Mucosa of rectum (tissue), 2 donors: ENCODE measurements at regions not wholly inside any gene's neighbourhood (a gene's known extent, or its start where the extent isn't known, plus 50 kb on each side); places are given as distances from the start of the nearest gene placed in this dataset.

ENCODE experiments used
- H3K27ac ChIP-seq, 2 donors: one replicate each; pipeline ENCODE4 v1.7.0; 2013; ENCODE audit warnings: inconsistent platforms in 2 of 2, low read depth in 2 of 2, low read length in 2 of 2
- H3K27me3 ChIP-seq, 2 donors: one replicate each; pipeline ENCODE4 v1.7.0; 2013; ENCODE audit warnings: low read length in 2 of 2; ENCODE audit not compliant: control insufficient read depth in 2 of 2, insufficient read depth in 2 of 2
- H3K36me3 ChIP-seq, 2 donors: one replicate each; pipeline ENCODE4 v1.7.0; 2013; ENCODE audit warnings: low read length in 2 of 2; ENCODE audit not compliant: control insufficient read depth in 2 of 2, insufficient read depth in 2 of 2
- H3K4me1 ChIP-seq, 2 donors: one replicate each; pipeline ENCODE4 v1.7.0; 2013; ENCODE audit warnings: low read length in 2 of 2, mild to moderate bottlenecking in 1 of 2; ENCODE audit not compliant: control insufficient read depth in 2 of 2, insufficient read depth in 2 of 2
- H3K4me3 ChIP-seq, 2 donors: one replicate each; pipeline ENCODE4 v1.7.0; 2013; ENCODE audit warnings: low read length in 2 of 2
- H3K9ac ChIP-seq, 2 donors: one replicate each; pipeline ENCODE4 v1.7.0; 2013; ENCODE audit warnings: low read length in 2 of 2, low read depth in 1 of 2, mild to moderate bottlenecking in 1 of 2
- H3K9me3 ChIP-seq, 2 donors: one replicate each; pipeline ENCODE4 v1.7.0; 2013; ENCODE audit warnings: low read length in 2 of 2; ENCODE audit not compliant: control insufficient read depth in 2 of 2
- donor health status: healthy.
- donor health status: Normal muscosa, but diverticular disease.

DNA sequence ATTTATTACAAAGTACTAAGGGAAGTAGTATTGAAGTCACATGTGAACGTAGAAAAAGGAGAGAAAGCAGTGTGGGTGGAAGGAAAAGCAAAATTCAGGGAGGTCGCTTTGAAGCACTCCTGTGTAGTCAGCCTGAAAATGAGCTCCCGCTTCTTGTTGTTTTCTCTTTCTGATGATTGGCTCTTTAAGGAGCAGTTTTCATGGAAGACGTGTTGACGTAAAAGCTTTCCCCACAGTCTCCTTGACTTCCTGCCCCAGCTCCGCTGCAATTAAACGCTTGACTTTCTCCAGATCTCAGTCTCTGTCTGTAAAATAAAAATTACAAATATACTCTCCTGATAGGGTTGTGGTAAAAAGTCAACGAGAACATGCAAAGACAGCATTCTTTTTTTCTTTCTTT, 661.5 kb upstream of the ZP4 start:
- H3K27ac ChIP-seq, result no peak overlapping the region
- no peak overlapping the region for H3K9ac ChIP-seq
- H3K4me3 ChIP-seq, result no peak overlapping the region
- no peaks in the 10 kb centered on the region for H3K27me3 ChIP-seq
- no peaks in the 10 kb centered on the region for H3K9me3 ChIP-seq
- H3K36me3 ChIP-seq, result no peaks in the 10 kb centered on the region
- no peaks in the 10 kb centered on the region for H3K4me1 ChIP-seq

DNA sequence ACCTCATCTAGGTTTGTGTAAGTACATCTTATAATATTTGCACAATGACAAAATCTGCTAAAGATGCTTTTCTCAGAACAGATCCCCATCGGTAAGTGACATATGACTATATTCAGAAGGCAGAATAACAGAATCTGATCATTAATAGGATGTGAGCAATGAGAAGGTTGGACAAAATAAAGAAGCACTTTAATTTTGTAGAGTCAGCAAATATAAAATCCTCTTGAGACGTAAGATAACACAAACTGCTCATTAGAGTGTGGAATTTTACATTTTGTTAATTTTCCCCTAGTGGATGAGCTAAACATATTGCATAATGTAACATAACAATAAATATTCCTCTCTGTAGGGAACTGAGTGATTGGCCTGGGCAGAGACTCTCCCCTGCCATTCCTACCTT, 658.4 kb upstream of the ZP4 start:
- Histone ChIP-seq H3K36me3 (no peaks in the 10 kb centered on the region), H3K9me3 (no peaks in the 10 kb centered on the region), H3K9ac (no peak overlapping the region), H3K27ac (no peak overlapping the region), H3K4me1 (no peaks in the 10 kb centered on the region), H3K4me3 (no peak overlapping the region), H3K27me3 (no peaks in the 10 kb centered on the region)

DNA sequence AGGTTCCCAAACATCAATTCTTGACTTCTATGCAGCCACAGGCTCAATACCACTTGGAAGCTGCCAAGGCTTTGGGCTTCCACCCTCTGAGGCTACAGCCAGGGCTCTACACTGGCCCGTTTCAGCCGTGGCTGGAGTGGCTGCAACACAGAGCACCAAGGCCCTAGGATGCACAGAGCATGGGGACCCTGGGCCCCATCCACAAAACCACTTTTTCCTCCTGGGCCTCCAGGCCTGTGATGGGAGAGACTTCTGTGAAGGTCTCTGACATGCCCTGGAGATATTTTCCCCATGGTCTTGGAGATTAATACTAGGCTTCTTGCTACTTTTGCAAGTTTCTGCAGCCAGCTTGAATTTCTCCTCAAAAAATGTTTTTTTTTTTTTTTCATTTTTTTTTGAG, 655.4 kb upstream of the ZP4 start:
- H3K27me3 ChIP-seq, result no peaks in the 10 kb centered on the region
- H3K4me1 ChIP-seq, result no peaks in the 10 kb centered on the region
- H3K9ac ChIP-seq, result no peak overlapping the region
- no peak overlapping the region for H3K4me3 ChIP-seq
- H3K27ac ChIP-seq, result no peak overlapping the region
- no peaks in the 10 kb centered on the region for H3K9me3 ChIP-seq
- H3K36me3 ChIP-seq, result no peaks in the 10 kb centered on the region

DNA sequence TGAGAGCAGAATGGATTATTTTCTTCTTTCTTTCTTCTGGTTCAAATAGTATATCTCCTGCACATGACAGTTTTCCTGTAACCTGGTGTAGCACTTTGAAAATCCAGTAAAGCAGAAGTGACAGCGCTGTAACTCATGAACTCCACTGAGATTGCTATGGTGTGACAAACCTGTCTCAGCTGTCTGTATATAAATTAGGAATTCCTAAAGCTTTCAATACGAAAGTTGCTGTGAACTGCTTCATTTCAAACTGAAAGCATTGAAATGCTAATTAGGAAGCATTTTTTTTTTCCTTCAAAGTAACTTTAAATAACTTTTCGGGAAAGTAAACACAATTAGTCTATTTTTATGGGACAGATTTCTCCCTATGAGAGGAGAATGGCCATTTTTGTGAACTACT, 646.9 kb upstream of the ZP4 start:
- no peaks in the 10 kb centered on the region for H3K4me1 ChIP-seq
- no peaks in the 10 kb centered on the region for H3K36me3 ChIP-seq
- H3K27me3 ChIP-seq, result no peaks in the 10 kb centered on the region
- H3K27ac ChIP-seq, result no peak overlapping the region
- H3K9ac ChIP-seq, result no peak overlapping the region
- H3K9me3 ChIP-seq, result no peaks in the 10 kb centered on the region
- no peak overlapping the region for H3K4me3 ChIP-seq

DNA sequence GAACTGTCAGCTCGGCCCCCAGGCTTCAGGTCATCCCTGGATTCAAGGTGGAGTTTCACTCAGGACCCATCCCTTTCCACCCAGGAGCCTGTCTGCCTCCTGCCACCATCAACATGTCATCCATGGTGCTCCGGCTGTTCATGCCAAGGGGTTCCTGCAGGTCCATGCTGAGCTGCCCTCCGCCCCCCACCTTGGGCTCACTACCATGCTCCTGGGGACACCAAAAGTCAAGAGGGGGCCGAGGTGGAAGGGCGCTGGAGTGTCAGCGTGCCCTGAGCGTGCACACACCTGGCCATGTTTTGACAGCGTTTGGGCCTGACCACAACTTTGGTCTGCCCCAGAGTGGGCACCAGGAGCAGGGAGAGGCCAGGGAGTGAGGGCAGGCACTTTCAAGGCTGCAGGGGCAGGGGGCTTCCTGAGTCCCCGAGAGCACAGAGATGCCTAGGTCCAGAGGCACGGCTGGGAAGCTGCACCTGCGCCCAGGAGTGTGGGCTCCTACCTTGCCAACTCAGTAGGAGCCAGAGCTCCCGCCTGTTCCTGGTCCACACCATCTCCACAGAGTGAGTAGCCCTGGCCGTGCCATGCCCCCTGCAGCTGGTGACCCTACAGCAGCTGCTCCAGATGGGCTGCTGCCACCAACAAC, 639.6 kb upstream of the ZP4 start:
- no peaks in the 10 kb centered on the region for H3K9me3 ChIP-seq
- no peak overlapping the region for H3K4me3 ChIP-seq
- H3K36me3 ChIP-seq, result no peaks in the 10 kb centered on the region
- no peak overlapping the region for H3K27ac ChIP-seq
- H3K27me3 ChIP-seq, result no peaks in the 10 kb centered on the region
- H3K4me1 ChIP-seq, result no peaks in the 10 kb centered on the region
- H3K9ac ChIP-seq, result no peak overlapping the region

DNA sequence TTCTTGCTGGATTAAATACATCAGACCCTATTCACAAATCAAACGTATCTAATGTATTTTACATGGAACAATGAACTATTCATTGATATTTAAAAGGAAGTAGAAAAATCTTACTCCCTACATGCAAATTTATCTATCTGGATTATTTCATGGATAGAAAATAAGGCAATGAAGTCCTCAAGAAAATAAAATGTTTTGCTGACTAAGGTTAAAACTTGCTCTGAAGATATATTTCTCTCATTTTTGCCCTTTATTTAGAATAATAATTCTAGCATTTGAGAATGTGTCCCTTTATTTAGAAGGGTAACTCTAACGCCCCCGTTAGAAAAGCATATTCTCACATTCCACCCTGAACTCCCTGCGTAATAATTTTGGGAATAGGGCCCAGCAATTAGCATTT, 627.0 kb upstream of the ZP4 start:
- Histone ChIP-seq H3K9ac (no peak overlapping the region), H3K27me3 (no peaks in the 10 kb centered on the region), H3K27ac (no peak overlapping the region), H3K9me3 (peaks cover 3 to 5% of the 10 kb centered on the region in 2 donors), H3K36me3 (no peaks in the 10 kb centered on the region), H3K4me1 (no peaks in the 10 kb centered on the region), H3K4me3 (no peak overlapping the region)

DNA sequence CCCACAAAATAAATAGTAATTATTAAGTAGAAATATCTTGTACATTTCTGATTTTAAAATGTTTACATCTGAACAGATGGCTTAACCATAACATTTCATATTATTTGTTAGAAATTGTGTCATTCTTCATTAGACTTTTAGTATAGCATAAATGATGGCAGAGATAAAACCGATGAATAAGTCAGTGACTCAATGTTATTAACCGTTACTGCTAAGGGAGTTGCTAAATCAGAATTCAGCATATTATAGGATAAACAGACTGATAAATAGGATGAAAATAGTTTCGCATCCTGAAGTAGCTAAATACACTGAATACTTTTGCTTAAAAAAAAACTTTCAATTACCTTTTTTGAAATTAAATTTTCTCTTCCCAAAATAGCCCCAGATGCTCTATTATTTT, 610.6 kb upstream of the ZP4 start:
- H3K27ac ChIP-seq, result no peak overlapping the region
- no peaks in the 10 kb centered on the region for H3K4me1 ChIP-seq
- H3K4me3 ChIP-seq, result no peak overlapping the region
- no peak overlapping the region for H3K9ac ChIP-seq
- no peaks in the 10 kb centered on the region for H3K36me3 ChIP-seq
- no peaks in the 10 kb centered on the region for H3K27me3 ChIP-seq
- H3K9me3 ChIP-seq, result no peaks in the 10 kb centered on the region

DNA sequence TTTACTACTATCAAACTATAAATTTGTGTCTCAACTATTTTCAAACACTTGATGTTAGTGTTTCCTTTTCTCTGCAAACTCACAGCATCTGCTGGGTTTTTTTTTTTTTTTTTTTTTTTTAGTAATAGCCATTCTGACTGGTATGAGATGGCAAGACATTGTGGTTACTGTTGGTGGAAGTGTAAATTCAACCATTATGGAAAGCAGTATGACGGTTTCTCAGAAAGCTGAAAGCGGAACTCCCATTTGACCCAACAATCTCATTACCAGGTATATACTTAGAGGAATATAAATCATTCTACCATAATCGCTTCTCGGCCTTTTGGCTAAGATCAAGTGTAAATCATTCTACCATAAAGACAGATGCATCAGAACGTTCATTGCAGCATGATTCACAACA, 608.3 kb upstream of the ZP4 start:
- Histone ChIP-seq H3K4me1 (no peaks in the 10 kb centered on the region), H3K36me3 (no peaks in the 10 kb centered on the region), H3K27ac (no peak overlapping the region), H3K27me3 (no peaks in the 10 kb centered on the region), H3K9me3 (no peaks in the 10 kb centered on the region), H3K4me3 (no peak overlapping the region), H3K9ac (no peak overlapping the region)

DNA sequence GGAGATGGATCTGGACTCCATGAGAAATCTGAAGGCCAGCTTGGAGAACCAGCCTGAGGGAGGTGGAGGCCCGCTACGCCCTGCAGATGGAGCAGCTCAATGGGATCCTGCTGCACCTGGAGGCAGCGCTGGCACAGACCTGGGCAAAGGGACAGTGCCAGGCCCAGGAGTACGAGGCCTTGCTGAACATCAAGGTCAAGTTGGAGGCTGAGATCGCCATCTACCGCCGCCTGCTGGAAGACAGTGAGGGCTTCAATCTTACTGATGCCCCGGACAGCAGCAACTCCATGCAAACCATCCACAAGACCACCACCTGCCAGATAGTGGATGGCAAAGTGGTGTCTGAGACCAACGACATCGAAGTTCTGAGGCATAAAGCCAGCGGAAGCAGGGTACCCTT, 601.5 kb upstream of the ZP4 start:
- Histone ChIP-seq H3K36me3 (no peaks in the 10 kb centered on the region), H3K27ac (no peak overlapping the region)

DNA sequence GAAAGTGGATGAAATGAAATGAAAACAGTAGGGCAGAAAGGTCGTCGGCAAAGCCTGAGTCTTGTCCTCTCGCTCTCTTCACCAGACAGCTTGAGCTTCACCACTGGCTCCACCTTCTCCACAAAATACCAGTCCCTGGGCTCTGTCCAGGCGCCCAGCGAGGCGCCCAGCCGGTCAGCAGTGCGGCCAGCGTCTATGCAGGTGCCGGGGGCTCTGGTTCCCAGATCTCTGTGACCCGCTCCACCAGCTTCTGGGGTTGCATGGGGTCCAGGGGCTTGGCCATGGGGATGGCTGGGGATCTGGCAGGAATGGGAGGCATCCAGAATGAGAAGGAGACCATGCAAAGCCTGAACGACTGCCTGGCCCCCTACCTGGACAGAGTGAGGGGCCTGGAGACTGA, 600.5 kb upstream of the ZP4 start:
- no peak overlapping the region for H3K4me3 ChIP-seq
- H3K9me3 ChIP-seq, result no peaks in the 10 kb centered on the region
- H3K9ac ChIP-seq, result no peak overlapping the region
- H3K27ac ChIP-seq, result no peak overlapping the region
- H3K4me1 ChIP-seq, result no peaks in the 10 kb centered on the region
- no peaks in the 10 kb centered on the region for H3K36me3 ChIP-seq
- H3K27me3 ChIP-seq, result no peaks in the 10 kb centered on the region

More for the DNA sequence above, 601.5 kb upstream of the ZP4 start:
- no peaks in the 10 kb centered on the region for H3K9me3 ChIP-seq
- H3K4me1 ChIP-seq, result no peaks in the 10 kb centered on the region
- H3K27me3 ChIP-seq, result no peaks in the 10 kb centered on the region
- no peak overlapping the region for H3K9ac ChIP-seq
- no peak overlapping the region for H3K4me3 ChIP-seq

DNA sequence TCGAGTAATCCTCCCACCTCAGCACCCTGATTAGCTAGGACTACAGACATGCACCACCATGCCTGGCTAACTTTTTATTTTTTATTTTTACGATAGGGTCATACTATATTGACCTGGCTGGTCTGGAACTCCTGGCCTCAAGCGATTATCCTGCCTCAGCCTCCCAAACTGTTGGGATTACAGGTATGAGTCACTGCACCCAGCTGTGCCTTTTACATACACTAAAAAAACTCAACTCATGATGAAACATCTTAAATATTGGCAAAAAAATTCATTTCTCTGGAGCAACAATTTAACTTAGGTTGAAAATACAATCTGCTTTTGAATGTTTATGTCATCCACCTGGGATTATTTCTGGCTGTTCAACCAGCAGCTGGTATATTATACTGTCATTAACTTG, 598.3 kb upstream of the ZP4 start:
- no peak overlapping the region for H3K9ac ChIP-seq
- no peaks in the 10 kb centered on the region for H3K4me1 ChIP-seq
- no peaks in the 10 kb centered on the region for H3K27me3 ChIP-seq
- H3K36me3 ChIP-seq, result no peaks in the 10 kb centered on the region
- H3K27ac ChIP-seq, result no peak overlapping the region
- H3K4me3 ChIP-seq, result no peak overlapping the region
- no peaks in the 10 kb centered on the region for H3K9me3 ChIP-seq
